ENCODE measurements at regions not wholly inside any gene's neighbourhood (a gene's known extent, or its start where the extent isn't known, plus 50 kb on each side); places are given as distances from the start of the nearest gene placed in this dataset.

GRCh38 chr6:159325476-159325875 is 156.3 kb downstream of the FNDC1 start:
- DNase-seq = no peak

- no peak for DNase-seq
These were observed 155.4 kb downstream of the FNDC1 start for GRCh38 chr6:159324596-159324995.
